ENCODE measurements at regions not wholly inside any gene's neighbourhood (a gene's known extent, or its start where the extent isn't known, plus 50 kb on each side); places are given as distances from the start of the nearest gene placed in this dataset.

- TF ChIP-seq, protein P1, sequence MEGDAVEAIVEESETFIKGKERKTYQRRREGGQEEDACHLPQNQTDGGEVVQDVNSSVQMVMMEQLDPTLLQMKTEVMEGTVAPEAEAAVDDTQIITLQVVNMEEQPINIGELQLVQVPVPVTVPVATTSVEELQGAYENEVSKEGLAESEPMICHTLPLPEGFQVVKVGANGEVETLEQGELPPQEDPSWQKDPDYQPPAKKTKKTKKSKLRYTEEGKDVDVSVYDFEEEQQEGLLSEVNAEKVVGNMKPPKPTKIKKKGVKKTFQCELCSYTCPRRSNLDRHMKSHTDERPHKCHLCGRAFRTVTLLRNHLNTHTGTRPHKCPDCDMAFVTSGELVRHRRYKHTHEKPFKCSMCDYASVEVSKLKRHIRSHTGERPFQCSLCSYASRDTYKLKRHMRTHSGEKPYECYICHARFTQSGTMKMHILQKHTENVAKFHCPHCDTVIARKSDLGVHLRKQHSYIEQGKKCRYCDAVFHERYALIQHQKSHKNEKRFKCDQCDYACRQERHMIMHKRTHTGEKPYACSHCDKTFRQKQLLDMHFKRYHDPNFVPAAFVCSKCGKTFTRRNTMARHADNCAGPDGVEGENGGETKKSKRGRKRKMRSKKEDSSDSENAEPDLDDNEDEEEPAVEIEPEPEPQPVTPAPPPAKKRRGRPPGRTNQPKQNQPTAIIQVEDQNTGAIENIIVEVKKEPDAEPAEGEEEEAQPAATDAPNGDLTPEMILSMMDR (IDR thresholded peaks at IDR 0.05) = no peak
- TF ChIP-seq EP300 (IDR thresholded peaks at IDR 0.05) = no peak
- no peak for TF ChIP-seq POLR2A (IDR thresholded peaks at IDR 0.05)
These were observed 129.6 kb upstream of the POU2AF2 start for GRCh38 chr11:111115890-111116289.

Measured in suprapubic skin (tissue), 3 donors.